ENCODE measurements at regions not wholly inside any gene's neighbourhood (a gene's known extent, or its start where the extent isn't known, plus 50 kb on each side); places are given as distances from the start of the nearest gene placed in this dataset.

DNA sequence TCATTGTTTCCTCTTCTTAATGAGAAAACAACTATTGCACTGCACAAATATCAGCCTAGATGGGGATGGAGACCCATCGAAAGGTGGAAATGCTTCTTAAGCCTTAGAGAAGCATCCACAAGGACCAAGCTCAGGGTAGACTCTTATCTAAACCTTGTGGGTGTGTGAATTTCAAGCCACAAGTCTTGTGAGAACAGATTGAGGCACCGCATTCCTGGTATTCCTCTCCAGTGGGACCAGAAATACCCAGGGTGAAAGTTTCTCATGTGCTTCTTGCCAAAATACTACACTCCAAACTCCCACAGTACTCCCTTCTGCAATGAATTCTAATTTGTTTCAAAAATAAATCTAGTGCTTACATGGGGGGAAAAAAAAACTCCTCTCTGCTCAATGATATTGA is 375.6 kb downstream of the PDGFC start:
- peak; percentile 26 for DNase-seq (ENCODE audit: low read depth)

DNA sequence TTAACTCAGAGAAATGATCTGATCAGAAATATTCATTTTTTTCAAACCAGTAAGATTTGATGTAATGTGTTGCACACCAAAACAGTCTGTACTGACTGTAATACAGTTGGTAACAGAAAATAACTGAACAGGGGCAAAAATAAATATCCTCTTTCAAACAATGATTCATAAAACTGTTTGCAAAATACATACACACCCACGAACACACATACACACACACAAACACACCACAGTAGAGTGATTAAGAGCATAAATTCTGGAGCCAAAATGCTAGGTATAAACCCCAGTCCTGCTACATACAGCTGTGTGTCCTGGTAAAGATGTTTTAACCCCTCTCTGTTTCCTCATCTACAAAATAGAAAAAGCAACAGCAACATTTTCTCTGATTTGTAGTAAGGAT is 376.6 kb downstream of the PDGFC start:
- DNase-seq (ENCODE audit: low read depth): no peak

DNA sequence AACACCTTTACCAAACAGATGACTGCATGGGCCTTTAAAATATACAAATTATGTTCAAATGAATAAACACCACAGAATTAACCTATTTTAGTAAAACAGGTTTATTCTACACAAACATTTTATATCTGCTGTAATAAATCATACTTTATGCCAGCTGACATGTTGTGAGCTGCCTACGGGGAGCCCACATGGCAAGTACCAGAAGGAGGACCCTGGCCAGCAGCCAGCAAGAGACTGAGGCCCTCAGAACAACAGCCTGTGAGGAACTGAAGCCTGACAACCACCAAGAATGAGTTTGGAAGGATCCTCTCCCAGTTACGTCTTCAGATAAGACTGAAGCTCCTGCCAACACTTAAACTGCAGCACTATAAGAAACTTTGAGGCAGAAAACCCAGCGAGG is 377.0 kb downstream of the PDGFC start:
- peak; percentile 79 for DNase-seq (ENCODE audit: low read depth)

- no peak for DNase-seq (ENCODE audit: low read depth)
These were observed 378.1 kb downstream of the PDGFC start for GRCh38 chr4:156593464-156593863.

GRCh38 chr4:156591679-156592078 is 379.9 kb downstream of the PDGFC start:
- DNase-seq (ENCODE audit: low read depth): no peak

DNA sequence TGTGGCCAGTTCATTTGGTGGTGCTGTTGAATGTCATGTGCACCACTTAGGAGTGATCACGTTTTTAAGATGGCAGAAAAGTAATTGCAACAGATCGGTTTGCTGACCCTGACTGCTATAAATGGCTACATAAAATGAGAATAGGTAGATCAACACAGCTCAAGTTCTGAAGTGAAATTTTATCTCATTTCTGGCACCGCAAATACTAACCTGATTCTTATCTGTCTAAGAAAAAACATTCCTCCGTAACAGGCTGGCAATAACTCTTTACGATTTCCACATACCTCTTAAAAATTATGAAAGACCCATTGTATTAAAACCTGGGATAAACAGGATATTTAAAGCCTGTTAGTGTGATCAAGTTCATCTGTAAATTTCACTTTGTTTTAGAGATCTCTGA is 387.5 kb downstream of the PDGFC start:
- DNase-seq (ENCODE audit: low read depth): no peak

DNA sequence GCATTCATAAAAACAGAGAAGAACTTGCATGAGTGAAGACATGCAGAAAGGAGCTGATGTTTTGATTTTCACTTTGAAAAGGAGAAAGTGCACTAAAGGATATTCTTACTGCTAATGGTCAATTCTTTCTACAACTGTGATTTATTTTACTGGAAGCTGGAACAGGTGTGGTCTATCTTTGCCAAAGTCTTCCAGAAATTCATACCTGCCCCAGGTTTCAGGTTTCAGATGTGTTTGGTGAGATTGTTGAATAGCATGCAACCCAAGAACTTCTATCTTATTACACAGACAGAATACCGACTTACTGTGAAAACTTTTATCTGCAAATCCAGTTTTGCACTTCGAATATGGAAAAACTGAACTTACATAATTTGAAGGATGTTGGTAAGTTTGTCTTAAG is 388.3 kb downstream of the PDGFC start:
- DNase-seq (ENCODE audit: low read depth): peak; percentile 29

DNA sequence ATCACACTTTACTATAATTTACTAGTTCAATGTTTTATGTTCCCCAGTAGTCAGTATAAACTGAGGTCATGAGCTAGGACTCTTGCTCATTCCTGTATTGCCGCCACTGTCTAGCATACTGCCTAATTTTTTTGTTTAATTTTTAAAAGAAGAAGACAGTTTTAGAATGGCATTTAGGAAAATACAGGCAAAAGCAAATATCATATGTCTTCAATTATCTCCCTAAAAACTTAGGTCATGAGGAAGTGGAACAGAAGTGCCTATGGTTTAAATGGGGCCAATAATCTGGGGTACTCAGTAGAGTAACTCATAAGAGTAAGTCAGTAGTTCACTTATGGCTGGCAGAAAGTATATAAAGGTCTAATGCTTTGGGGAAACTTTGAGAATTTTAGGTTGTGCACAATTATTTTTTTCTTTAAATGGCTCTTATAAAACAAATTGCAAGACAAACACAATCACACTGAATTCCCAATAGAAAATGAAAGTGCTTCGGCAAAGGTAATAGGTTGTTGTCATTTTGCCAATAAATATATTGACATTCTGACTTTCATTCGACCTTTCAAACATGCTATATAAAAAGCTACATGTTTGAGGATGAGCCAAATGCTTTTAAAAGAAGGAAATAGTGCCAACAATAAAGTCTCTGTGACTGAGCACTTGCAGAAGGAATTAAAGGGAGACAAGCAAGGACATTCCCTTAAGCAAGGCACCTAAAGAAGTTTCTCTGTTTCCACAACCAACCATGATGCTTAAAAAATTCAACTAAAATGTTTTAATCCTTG is 390.1 kb downstream of the PDGFC start:
- DNase-seq (ENCODE audit: low read depth): no peak

DNA sequence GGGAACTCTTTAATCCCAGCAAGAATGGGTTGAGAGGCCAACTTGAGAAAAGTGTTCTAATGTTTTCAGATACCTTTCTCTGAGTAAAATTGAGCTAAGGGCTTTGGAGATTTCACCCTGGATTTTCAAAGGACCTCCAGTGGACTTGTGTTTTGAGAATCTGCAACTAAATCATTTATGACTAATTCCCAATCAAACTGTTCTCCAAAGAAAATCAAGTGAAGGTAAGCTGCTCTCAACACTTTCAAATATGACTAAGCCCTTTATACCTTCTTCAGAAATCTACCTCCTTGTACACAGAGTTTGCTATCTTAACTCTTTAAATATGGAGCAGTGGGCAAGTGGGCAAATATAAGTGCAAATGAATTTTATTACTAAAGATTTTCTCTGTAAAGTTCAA is 392.9 kb downstream of the PDGFC start:
- DNase-seq (ENCODE audit: low read depth): no peak

DNA sequence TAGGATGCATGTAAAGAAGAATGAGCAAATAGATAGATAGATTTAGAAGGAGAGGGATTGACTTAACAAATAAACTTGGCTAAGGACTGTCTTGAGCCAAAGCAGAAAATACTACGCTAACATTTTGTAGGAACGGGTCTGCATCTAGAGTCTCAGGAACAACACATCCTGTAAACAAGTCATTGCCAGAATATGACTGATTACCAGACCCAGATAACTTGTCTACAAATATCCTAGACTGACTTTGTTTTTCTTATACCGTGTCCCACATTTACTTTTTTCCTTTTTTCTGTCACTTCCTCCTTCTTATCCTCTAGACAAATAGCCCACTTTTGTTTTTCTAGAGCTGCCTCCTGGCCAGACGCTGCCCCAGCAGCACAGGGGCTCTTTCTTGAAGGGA is 393.6 kb downstream of the PDGFC start:
- no peak for DNase-seq (ENCODE audit: low read depth)

DNA sequence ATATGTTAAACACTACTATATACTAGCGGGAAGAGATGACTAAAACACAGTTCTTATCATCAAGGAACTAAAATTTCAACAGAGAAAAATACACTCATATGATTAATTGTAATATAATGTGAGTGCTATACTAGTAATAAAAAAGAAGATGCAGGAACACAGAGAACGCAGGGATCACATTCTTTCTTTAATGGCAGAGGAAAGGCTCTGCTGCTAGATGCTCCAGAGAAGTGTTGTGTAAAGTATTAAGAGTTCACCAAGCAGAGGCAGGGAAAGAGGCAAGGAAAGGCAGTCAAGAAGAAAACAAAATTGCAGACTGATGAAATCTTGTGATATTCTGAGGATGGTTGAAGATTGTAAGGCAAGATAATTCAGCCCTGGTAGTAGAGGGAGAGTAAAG is 394.7 kb downstream of the PDGFC start:
- DNase-seq (ENCODE audit: low read depth): no peak

- DNase-seq (ENCODE audit: low read depth): peak; percentile 84
These were observed 396.0 kb downstream of the PDGFC start for GRCh38 chr4:156575430-156576073.

DNA sequence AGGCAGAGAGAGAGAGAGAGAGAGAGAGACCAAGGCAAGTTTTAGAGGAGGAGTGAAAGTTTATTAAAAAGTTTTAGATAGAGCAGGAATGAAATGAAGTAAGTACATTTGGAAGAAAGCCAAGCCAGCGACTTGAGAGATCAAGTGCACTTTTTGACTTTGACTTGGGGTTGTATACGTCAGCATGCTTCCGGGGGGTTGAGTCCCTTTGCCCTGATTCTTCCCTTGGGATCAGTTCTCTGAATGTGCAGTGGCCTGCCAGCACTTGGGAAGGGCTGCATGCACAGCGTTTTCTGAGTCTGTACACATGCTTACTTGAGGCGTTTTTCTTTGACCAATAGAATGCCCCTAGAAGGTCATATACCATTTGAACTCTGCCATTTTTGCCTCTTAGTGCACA is 400.5 kb downstream of the PDGFC start:
- DNase-seq (ENCODE audit: low read depth): no peak

- DNase-seq (ENCODE audit: low read depth): no peak
These were observed 402.1 kb downstream of the PDGFC start for GRCh38 chr4:156569535-156569934.

- DNase-seq (ENCODE audit: low read depth): no peak
These were observed 403.1 kb downstream of the PDGFC start for GRCh38 chr4:156568484-156568883.

DNA sequence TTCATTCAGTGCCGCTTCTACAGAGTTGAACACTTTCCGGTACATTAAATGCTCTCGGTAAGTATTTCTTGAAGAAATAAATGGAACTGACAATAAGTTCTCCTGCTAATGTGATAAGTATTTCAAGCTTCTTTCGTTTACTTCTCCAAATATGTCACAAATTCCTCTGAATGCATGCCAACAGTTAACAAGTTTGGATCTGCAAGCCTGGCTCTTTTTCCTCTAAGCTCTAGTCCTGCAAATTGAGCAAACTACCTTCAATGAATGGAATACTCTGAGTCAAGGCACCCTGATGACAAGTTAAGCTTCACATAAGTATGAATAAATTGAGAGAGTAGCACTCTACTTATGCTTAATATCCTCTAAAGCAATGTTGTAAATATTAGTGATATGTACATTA is 403.6 kb downstream of the PDGFC start:
- DNase-seq (ENCODE audit: low read depth): no peak

GRCh38 chr4:156560701-156561100 is 410.9 kb downstream of the PDGFC start:
- no peak for DNase-seq (ENCODE audit: low read depth)

DNA sequence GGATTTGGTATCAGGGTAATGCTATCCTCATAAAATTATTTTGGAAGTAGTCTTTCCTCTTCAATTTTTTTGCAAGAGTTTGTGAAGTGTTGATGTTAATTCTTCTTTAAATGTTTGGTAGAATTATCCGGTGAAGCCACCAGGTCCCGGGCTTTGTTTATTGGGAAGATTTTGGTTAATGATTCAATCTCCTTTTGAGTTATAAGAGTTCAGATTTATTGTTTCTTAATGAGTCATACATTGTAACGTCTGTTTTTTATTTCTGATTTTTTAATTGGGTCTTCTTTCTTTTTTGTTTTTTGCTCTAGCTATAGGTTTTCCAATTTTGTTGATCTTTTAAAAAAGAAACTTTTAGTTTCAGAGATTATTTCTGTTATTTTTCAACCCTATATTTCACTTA is 412.3 kb downstream of the PDGFC start:
- DNase-seq (ENCODE audit: low read depth): no peak

- peak; percentile 25 for DNase-seq (ENCODE audit: low read depth)
These were observed 413.1 kb downstream of the PDGFC start for GRCh38 chr4:156558373-156559025.

GRCh38 chr4:156557920-156558319 is 413.7 kb downstream of the PDGFC start:
- no peak for DNase-seq (ENCODE audit: low read depth)

GRCh38 chr4:156556336-156556735 is 415.3 kb downstream of the PDGFC start:
- DNase-seq (ENCODE audit: low read depth): no peak

- DNase-seq (ENCODE audit: low read depth): no peak
These were observed 417.9 kb downstream of the PDGFC start for GRCh38 chr4:156553659-156554058.

- no peak for DNase-seq (ENCODE audit: low read depth)
These were observed 423.7 kb downstream of the PDGFC start for GRCh38 chr4:156547891-156548290.
